Activated B cell treated with CpG ODN at 0.5 μM for 24 hours (primary cell): ENCODE measurements at regions not wholly inside any gene's neighbourhood (a gene's known extent, or its start where the extent isn't known, plus 50 kb on each side); places are given as distances from the start of the nearest gene placed in this dataset.

ENCODE experiments used
- ATAC-seq: fragments of 200-7000 bp; cut with Tn5 transposase; one replicate; pipeline ENCODE4 v1.10.0; 2021; ENCODE audit warnings: low read depth, mild to moderate bottlenecking, moderate library complexity
- CTCF ChIA-PET: fragments of 350-600 bp; sonication (Branson Sonifier 250); formaldehyde crosslinking; loops from one replicate; lab custom pipeline; 2021; ENCODE audit warnings: antibody characterized with exemption; lab: Charles Lee
- POLR2A ChIA-PET: fragments of 350-600 bp; sonication (Branson Sonifier 250); formaldehyde crosslinking; loops from one replicate; lab custom pipeline; 2021; ENCODE audit warnings: antibody characterized with exemption; lab: Charles Lee
- DNase-seq: peaks from one replicate; pipeline ENCODE4 v3.0.0; 2022
- H3K27ac Mint-ChIP-seq: one replicate; pipeline ENCODE4 v1.8.0; 2020; ENCODE audit warnings: mixed read lengths
- H3K27me3 Mint-ChIP-seq: one replicate; pipeline ENCODE4 v1.8.0; 2021; ENCODE audit warnings: mixed read lengths
- H3K36me3 Mint-ChIP-seq: one replicate; pipeline ENCODE4 v1.8.0; 2021; ENCODE audit warnings: low read depth, mixed read lengths
- H3K4me1 Mint-ChIP-seq: one replicate; pipeline ENCODE4 v1.8.0; 2021; ENCODE audit warnings: mixed read lengths
- H3K4me3 Mint-ChIP-seq: one replicate; pipeline ENCODE4 v1.8.0; 2020; ENCODE audit warnings: mild to moderate bottlenecking, mixed read lengths
- H3K9me3 Mint-ChIP-seq: one replicate; pipeline ENCODE4 v1.8.0; 2020; ENCODE audit warnings: mixed read lengths
- CTCF ChIP-seq: fragments of 200-600 bp; IDR thresholded peaks from one replicate; pipeline ENCODE4 v1.8.0; 2022; ENCODE audit warnings: antibody characterized with exemption, mild to moderate bottlenecking
- intact Hi-C: fragments of 100-400 bp; cut with micrococcal nuclease; formaldehyde crosslinking; loops from one replicate; pipeline ENCODE4 v1.15.1; 2024

- intact Hi-C loops: no loop called here
- H3K4me1 Mint-ChIP-seq: no peaks in the 10 kb centered on the region
- ATAC-seq (no peak), DNase-seq (no peak)
- no peak overlapping the region for H3K27ac Mint-ChIP-seq
- no peaks in the 10 kb centered on the region for H3K27me3 Mint-ChIP-seq
- no peaks in the 10 kb centered on the region for H3K36me3 Mint-ChIP-seq
- no peak overlapping the region for H3K4me3 Mint-ChIP-seq
- H3K9me3 Mint-ChIP-seq: no peaks in the 10 kb centered on the region
- CTCF ChIA-PET: no interaction called here
- POLR2A ChIA-PET: no interaction called here
- no peak for TF ChIP-seq CTCF
These were observed 144.7 kb upstream of the ITM2A start for GRCh38 chrX:79511799-79512198.

GRCh38 chrX:79506001-79506400 is 138.9 kb upstream of the ITM2A start:
- TF ChIP-seq CTCF: no peak
- no peaks in the 10 kb centered on the region for H3K4me1 Mint-ChIP-seq
- ATAC-seq (no peak), DNase-seq (no peak)
- no peak overlapping the region for H3K4me3 Mint-ChIP-seq
- H3K27ac Mint-ChIP-seq: no peak overlapping the region
- no peaks in the 10 kb centered on the region for H3K27me3 Mint-ChIP-seq
- H3K36me3 Mint-ChIP-seq: no peaks in the 10 kb centered on the region
- intact Hi-C loops: no loop called here
- CTCF ChIA-PET: no interaction called here
- POLR2A ChIA-PET: no interaction called here
- H3K9me3 Mint-ChIP-seq: no peaks in the 10 kb centered on the region

- Mint-ChIP-seq H3K27me3 (no peaks in the 10 kb centered on the region), H3K9me3 (peaks cover 3% of the 10 kb centered on the region), H3K36me3 (no peaks in the 10 kb centered on the region), H3K4me3 (no peak overlapping the region), H3K4me1 (no peaks in the 10 kb centered on the region), H3K27ac (no peak overlapping the region)
- ATAC-seq (no peak), DNase-seq (no peak)
- POLR2A ChIA-PET: no interaction called here
- CTCF ChIA-PET: no interaction called here
- TF ChIP-seq CTCF: no peak
- intact Hi-C loops: no loop called here
These were observed 115.6 kb upstream of the ITM2A start for GRCh38 chrX:79482686-79483085.

- ChIA-PET CTCF (no interaction called here), POLR2A (no interaction called here)
- no peaks in the 10 kb centered on the region for H3K27me3 Mint-ChIP-seq
- H3K36me3 Mint-ChIP-seq: no peaks in the 10 kb centered on the region
- no peak overlapping the region for H3K27ac Mint-ChIP-seq
- H3K4me3 Mint-ChIP-seq: no peak overlapping the region
- H3K4me1 Mint-ChIP-seq: no peaks in the 10 kb centered on the region
- ATAC-seq: no peak
- intact Hi-C loops: no loop called here
- TF ChIP-seq CTCF: no peak
- no peak for DNase-seq
- H3K9me3 Mint-ChIP-seq: no peaks in the 10 kb centered on the region
These were observed 110.6 kb upstream of the ITM2A start for GRCh38 chrX:79477691-79478090.

GRCh38 chrX:79466636-79467035 is 99.5 kb upstream of the ITM2A start:
- CTCF ChIA-PET: no interaction called here

More at GRCh38 chrX:79466636-79467035, 99.5 kb upstream of the ITM2A start:
- H3K4me1 Mint-ChIP-seq: no peaks in the 10 kb centered on the region
- H3K4me3 Mint-ChIP-seq: no peak overlapping the region
- no peak for ATAC-seq
- intact Hi-C loops: no loop called here
- POLR2A ChIA-PET: no interaction called here
- H3K36me3 Mint-ChIP-seq: no peaks in the 10 kb centered on the region
- H3K27me3 Mint-ChIP-seq: no peaks in the 10 kb centered on the region
- no peak for DNase-seq
- no peak for TF ChIP-seq CTCF
- H3K9me3 Mint-ChIP-seq: peaks cover 4% of the 10 kb centered on the region
- no peak overlapping the region for H3K27ac Mint-ChIP-seq
